Dedifferentiated amniotic fluid mesenchymal stem cell (primary cell): ENCODE measurements at regions not wholly inside any gene's neighbourhood (a gene's known extent, or its start where the extent isn't known, plus 50 kb on each side); places are given as distances from the start of the nearest gene placed in this dataset.
"Not testable (repeated sequence)": the region's sequence is repeated elsewhere in the genome, so short reads cannot be mapped to it uniquely, and the experiment has no call there.

ENCODE experiments used
- DNase-seq: peaks from one replicate; pipeline ENCODE4 v3.0.0-alpha.2; 2016; ENCODE audit errors: extremely low spot score

DNA sequence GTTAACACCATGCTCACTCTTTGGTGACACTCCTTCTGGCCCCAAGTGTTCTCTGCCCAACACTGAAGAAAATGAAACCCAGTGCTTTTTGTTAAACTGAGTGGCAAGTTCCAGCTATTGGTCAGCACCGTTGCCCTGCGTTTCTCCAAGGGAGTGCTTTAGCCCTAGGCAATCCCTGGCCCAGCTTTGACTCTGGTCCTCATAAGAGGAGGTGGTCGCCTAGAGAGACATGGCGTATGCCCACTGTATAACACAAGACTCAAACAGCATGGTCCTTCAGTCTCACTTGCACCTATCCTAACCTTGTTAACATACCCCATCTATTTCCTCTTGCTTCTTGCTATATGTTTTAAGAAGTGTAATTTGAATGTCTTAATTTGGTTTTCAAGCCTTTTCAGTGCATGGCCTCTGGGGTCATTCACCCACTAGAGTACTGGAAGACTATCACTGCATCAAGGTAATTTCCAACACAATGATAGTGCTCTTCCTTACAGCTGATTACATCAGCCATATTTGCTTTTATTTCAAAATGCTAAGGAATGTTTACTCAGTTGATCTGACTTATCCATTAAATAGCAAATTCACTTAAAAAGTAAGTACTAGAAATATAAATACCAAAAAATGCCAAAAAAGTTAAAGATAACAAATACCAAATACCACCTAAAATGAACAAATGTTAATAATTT is 190.5 kb upstream of the SOX21 start:
- no peak for DNase-seq

DNA sequence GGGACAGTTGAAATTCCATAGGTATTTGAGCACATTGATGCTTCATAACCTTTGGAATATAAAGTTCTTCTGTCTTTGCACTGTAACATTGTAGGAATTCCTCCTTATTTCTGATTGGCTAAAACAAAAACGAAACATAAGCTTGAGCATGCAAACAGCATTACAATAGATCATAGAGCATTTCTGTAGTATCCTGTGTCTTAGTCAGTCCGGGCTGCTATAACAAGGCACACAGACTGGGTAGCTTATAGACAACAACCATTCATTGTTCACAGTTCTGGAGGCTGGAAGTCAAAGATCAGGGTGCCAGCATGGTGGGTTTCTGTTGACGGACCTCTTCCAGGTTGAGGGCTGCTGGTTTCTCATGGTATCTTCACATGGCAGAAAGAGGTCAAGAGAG is 188.7 kb upstream of the SOX21 start:
- no peak for DNase-seq

DNA sequence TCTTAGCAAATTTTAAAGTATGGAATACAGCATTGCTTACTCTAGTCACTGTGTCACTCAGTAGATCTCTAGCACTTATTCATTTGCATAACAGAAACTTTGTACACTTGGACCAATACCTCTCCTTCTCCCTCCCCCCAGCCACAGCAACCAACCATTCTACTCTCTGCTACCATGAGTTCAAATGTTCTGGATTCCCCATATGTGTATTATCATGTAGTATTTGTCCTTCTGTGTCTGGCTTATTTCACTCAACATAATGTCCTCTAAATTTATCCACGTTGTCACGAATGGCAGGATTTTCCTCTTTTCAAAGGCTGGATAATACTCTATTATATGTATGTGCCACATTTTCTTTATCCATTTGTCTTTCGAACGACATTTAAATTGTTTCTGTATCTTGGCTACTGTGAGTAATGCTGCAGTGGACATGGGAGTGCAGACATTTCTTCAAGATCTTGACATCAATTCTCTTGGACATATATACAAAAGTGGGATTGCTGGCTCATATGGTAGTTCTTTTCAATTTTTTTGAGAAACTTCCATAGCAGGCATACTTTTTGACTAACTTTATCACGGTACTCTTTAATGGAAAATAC is 184.5 kb upstream of the SOX21 start:
- DNase-seq, result no peak

DNA sequence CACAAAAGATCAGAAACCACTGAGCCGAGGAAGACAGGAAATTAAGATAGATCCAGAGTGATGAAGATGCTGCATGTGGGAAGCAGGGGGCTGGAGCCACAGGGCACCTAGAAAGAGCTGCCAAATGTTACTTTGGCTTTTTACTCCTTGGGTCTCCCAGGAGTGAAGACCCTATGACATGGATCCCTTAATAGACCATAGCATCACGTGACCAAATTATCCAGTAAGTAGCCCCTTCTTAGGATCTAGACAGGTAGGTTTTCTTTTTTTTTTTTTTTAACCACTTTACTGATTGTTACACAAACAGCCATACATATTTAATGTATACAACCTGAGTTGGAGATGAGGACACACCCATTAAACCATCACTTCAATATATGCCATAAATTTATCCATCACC is 183.9 kb upstream of the SOX21 start:
- DNase-seq, result no peak

DNA sequence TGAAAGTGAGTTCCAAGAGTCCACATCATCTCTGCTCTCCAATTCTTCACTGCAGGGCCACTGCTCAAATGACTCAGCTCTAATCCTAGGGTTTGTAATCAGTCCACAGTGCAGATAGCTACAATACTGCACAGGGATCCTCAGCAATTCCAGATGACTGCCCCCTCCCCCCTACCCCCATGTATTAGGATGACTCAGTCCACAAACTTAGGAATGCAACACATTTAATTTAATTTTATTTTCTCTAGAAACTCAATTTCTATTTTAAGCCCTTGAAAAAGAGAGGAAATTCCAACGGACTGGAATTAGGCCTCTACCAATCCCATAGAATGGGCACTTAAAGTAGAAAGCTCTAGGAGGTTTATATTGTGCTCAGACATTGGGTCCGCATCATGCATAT is 173.8 kb upstream of the SOX21 start:
- DNase-seq, result no peak

DNA sequence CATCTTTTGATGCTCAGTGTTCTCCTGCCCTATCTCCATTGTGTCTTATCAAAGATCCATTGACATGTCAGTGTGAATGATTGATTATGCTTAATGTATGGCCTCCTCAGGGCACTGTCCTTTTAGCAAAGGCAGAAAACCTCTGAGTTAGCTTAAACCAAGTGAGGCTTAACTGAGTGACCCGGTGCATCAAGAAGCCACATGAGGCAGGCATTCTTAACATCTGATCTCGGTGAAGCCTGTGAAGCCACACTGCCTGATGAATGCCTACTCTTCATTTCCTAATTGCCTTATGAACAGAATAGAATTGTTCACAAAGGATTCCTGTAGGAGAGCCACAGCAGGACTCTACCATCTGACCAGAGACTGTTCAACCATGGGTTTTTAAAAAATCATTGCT is 168.1 kb upstream of the SOX21 start:
- no peak for DNase-seq

DNA sequence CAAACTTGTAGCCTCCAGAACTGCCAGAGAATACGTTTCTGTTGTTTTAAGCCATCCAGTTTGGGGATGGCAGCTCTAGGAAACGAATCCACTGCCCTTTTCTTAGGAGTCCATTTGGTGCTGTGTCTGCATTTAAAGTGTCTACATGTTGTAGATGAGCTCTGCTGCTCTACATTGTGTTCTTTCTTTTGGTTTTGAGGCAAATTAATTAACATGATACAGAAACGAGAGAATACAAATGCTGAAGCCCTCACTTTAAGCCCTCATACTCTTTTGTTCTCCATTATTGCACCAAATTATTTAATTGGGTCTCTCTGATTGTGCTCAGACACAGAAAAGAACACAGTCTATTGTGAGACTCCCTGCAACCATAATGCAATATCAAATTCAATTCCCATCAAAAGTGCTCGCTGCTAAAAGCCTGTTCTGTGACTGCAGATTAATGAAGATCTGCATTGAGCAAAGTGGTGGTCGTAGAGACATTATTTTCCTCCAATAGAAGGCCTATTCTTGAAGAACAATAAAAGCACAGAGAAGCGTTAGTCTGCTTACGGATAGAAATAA is 166.3 kb upstream of the SOX21 start:
- DNase-seq, result no peak

DNA sequence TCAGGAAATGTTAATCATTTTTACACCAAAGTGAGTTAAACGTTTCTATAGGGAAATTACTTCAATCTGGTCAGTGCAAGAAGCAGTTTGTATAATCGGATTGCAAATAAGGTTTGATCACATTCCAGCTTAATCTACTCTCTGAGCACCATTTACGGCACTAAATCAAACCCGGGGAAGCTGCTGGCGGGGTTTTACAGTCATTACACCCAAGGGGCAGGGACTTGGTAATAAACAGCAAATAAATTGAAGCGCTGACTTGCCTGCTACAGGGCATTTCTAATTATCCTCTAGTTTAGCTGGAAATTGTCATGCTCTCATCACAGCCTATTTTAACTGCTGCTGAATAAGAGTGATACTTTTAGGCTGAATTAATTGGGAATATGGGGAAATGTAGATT is 152.1 kb upstream of the SOX21 start:
- no peak for DNase-seq

DNA sequence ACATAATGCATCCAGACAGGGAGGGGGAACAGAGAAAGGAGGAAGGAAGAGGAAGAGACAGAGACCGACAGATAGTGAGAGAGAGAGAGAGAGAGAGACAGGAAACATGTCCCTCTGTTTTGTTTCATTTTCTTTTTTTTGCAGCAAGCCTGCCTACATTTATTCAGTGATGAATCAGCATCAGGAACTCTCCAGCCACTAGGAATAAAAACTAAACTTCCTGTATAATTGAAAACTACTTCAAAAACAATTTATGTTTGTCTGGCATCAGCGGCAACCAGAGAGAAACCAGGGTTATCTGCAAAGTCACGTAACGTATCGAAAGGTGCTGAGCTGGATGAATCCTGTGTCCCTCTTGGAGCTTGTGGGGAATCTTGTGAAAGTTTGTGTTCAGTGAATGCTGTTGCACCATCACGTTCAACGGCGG is 148.6 kb upstream of the SOX21 start:
- peak; percentile 30 for DNase-seq

DNA sequence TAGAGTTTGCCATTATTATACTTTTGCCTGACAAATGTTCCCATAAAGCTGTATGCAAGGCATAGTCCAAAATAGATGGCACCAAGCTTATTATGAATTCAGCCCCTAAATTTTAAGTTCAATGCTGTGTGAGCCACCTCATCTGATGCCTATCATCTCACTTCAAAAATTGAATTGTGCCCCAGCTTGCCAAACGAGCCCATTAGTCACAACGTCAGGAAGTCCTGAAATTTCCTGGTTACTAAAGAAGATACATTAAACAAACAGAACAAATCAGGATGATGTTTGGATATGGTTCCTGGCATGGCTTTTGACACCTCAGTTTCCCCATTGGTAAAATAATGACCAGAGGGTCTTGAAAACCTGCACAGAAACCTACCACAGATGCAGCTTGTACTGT is 147.5 kb upstream of the SOX21 start:
- DNase-seq, result no peak

DNA sequence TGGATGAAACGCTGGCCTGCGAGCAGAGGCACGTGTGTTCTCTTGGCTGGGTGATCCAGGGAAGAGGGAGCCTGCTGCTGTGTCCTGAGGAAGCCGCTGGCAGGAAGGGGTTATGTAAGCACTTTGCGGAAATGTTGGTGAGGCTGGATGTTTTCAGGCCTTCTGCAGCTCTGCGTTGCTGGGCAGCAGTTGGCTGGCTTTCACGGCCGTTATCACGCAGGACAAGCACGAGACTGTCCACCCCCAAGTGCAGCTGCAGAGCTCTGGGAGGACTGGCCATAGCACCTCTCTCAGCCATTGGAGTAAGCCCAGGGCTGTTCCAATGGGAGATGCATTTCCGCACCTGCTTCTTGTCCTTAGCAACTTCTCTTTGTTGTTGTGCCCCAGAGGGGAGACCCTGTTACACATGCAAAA is 146.9 kb upstream of the SOX21 start:
- no peak for DNase-seq

DNA sequence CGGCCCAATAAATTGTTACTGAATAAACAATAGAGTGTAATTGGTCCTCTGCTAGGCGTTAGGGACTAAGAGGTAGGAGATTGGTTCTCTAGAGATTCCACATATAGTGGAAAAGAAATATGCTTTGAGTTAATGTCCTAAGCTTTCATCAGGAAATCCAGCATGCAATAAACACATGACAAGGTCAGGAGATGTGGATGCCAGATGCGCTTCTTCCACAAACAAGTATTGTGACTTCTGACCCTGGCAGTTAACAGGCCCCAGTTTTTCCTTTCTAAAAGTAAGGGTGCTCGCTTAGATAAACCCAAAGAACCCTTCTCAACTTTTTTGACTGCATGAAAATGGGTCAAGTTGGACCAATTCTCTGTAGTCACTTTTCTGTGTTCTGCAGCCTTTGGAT is 146.5 kb upstream of the SOX21 start:
- no peak for DNase-seq

DNA sequence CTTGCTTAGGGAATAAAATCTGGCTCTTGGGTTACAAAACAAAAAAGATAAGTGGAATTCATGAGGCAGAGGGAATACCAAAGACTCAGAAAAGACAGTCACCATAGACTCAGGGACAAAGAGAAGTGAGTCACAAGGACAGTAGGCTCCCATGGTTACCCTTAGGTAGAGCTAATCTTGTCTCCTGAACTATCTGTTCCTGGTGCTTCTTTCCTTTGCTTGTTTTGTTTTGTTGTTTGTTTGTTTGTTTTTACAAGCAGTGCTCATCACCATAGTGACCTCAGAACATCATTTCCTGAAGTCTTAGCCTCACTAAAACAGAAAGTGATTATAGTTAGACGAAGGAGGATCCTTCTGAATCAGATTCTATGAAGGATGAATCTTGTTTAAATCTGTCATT is 142.3 kb upstream of the SOX21 start:
- DNase-seq, result no peak

DNA sequence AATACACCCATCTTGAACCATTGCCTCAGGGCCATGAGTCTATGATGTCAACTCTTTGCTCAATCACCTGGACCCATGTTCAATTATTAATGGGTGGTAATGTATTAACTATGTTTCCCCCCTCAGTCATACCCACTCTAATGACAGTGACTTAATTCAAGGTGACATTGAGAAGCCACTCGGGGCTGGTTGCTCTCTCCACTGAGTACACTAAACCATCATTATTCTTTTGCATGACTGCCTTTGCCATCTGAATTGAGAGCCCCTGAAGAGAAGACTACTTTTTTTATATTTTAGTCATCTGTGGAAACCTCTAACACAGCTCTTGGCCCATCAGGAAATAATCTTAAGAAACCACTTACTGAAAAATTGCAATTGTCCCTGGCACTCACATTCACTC is 139.2 kb upstream of the SOX21 start:
- DNase-seq, result no peak

DNA sequence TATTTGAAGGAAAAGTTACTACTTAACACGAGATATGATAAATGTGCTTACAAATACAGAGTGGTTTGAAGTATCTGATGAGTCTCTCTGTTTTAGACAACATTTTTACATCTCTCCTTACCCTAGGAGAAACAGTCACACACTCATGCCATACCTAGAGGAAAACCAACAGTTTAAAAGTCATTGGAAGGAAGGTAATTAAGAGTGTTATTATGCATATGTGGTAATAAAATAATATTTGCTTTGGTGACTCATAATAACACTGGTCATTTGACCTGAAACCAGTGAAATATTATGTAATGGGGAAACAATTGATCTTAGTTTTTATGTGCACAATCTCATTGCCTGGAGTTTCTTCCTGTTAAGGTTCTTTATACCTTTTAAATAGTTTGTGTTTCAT is 136.9 kb upstream of the SOX21 start:
- DNase-seq, result no peak

DNA sequence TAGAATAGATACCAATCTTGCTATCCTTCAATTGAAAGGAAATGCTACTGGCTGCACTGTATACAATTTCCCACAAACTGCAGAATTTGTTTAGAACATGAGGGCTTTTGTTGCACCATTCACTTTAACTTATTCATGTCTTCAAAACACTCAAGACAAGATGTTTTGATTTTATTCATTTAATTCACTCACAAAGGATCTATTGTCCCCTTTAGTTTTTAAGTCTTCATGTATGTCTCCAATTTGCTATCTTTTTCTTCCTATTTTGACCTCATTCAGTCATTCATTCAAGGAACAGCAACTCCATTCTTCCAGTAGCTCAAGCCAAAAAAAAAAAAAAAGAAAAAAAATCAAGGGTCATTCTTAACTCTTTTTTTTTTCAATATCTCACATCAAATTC is 130.6 kb upstream of the SOX21 start:
- DNase-seq, result no peak

DNA sequence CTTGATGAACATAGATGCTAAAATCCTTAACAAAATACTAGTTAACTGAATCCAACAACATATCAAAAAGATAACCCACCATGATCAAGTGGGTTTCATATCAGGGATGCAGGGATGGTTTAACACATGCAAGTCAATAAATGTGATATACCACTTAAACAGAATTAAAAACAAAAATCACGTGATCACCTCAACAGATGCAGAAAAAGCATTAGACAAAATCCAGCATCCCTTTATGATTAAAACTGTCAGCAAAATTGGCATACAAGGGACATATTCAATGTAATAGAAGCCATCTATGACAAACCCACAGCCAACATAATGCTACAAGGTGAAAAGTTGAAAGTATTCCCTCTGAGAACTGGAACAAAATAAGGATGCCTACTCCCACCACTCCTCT is 124.7 kb upstream of the SOX21 start:
- DNase-seq, result not testable (repeated sequence)

DNA sequence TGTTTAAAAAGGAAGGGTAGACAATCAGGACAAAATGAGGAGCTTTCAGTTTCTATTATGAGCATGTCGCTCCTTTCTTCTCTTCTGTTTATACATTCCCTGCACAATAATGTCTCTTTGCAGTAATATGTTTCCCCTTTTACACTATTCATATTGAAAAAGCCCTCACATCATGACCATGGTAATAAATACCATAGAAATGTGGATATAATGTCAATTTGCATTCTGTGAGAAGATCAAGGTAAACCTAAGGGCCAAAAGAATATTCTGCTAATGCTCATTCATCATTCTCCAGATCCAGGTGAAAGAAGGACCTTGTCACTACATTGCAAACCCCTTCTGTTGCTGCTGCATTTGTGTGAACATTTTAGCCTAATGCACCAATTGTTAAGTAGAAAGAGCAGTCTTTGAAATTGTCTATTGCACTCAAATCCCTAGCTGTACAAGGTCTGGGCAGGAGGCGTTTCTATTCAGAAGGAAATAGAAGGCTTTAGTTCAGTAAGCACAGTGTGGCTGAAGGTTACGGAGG is 117.6 kb upstream of the SOX21 start:
- DNase-seq, result no peak

DNA sequence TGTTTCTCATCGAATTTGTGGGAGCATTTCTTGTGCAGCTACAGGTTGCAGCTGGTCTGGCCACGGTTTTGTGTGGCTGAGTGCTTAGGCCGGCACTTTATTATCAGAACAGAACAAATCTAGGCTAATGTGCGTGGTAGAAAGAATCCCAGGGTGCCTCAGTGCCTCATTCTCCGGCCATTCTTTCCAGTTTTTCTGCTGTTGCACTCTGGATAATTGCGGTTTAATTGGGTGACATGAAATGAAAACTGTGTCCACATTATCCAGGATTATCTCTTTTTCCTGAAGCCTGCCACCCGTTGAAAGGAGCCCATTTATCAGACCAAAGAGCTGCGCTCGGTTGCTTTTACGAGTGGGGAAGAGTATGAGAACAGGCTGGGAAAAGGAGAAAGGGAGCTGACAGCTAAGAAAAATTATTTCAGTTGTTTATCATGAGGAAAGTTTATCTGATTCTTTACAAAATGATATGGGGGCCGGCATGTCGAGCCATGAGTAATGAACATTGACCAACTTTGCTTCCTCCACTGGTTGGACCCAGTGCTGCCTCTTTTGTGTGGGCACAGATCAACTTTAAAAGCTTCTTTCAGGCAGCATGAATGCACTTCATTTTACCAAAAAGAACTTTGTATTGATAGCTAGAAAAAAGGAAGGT is 117.0 kb upstream of the SOX21 start:
- DNase-seq, result no peak

DNA sequence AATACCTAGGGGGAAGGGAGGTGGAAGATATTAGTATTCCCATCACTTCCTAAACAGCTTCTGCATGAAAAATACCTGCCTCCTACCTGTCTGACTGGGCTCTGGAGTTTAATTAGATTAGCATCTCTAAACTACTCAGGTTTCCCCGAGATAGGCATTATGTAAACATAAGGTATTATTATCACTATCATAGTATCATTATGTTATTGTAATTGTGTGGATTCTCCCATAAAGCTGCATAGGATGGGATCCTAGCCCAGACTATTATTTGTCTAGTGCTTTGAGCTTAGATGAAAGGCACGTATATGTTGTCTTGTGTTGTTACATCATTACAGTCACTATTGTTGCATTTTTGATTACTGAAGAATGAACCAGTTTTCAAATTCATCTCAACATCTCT is 115.2 kb upstream of the SOX21 start:
- DNase-seq, result no peak

DNA sequence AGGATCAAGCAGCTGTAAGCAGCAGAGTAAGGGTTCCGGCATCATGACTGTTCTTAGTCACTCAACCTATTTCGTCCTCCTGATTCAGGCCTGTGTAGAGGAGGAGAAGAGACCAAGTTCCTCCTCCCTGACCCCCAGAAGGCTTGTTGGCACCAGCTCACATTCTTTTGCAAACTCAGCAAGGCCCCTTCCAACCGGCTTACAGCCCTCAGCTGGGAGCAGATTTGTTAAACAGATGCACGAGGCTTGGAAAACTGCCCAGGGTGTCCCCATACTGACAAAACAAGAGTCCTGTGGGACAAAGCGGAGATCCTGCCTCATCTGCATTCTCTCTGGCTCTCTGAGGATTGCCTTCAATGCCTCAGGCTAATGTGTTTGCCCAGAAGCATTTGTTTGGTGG is 113.2 kb upstream of the SOX21 start:
- DNase-seq, result no peak

DNA sequence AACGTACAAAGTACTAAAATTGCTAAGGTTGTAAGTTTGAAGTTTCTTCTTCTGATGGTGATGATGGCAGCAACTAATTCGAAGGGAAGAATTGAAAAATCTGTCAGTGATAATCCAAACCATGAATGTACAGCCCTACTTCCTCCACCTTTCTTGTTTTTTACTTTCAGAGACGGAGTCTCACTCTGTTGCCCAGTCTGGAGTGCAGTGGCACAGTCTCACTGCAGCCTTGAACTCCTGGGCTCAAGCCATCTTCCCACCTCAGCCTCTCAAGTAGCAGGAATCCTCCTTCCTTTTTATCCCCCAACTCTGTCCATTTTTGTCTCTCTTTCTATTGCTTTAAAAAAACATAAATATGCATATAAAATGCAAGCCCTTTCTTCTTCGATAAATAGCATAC is 112.3 kb upstream of the SOX21 start:
- no peak for DNase-seq

DNA sequence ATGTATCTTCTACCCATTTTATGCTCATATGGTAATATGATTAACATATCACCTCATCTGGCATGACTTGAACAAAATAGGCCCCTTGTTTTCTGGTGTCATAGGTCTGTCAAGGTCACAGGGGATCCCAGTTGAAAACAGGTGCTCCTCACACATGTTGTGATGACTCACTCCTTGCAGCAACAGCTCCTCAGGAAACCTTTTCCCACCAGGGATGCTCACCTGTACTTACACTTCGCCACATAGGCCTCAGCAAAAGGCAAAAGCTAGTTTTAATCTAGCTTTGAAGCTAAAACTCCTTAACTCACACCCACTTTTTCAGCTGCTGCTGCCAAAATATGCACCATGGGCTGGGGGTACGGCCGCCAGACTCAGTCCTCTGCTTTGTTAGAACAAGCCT is 110.0 kb upstream of the SOX21 start:
- DNase-seq, result no peak
